ENCODE measurements at regions not wholly inside any gene's neighbourhood (a gene's known extent, or its start where the extent isn't known, plus 50 kb on each side); places are given as distances from the start of the nearest gene placed in this dataset.
"Not testable (repeated sequence)": the region's sequence is repeated elsewhere in the genome, so short reads cannot be mapped to it uniquely, and the experiment has no call there.

DNA sequence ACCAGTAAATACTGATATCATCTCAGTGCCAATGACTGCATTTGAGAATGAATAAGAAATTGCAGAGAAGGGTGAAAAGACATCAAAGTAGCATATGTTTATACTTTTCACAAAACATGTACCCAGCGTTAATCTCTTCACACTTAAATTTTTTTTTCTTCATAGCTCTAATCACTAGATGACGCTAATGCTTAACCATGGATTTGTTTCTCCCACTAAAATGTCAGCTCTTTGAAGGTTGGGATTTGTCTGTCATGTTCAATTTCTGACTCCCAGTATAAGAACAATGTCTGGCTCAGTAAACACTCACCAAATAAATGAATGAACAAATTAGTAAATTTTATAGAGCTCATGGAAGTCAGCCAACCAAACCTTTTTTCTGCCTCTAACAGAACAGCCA lies 78.3 kb upstream of the LMCD1 start:
- no peak for DNase-seq (ENCODE audit: low read depth)

DNA sequence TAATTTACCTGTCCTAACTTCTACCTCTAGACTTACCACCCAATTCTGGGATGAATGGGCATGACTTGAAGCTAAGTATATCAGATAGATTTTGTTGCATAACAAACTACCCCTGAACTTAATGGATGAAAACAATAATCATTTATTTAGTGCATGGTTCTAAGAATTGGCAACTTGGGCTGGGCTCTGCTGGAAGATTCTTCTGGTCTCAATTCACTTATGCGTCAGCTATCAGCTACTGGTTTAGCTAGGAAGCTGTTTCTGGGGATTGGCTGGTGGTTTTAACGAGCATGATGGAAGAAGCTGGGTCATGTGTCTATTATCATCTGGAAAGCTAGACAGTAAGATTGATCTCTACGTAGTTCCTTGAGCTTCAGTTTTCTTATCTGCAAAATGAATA lies 77.3 kb upstream of the LMCD1 start:
- no peak for DNase-seq (ENCODE audit: low read depth)

DNA sequence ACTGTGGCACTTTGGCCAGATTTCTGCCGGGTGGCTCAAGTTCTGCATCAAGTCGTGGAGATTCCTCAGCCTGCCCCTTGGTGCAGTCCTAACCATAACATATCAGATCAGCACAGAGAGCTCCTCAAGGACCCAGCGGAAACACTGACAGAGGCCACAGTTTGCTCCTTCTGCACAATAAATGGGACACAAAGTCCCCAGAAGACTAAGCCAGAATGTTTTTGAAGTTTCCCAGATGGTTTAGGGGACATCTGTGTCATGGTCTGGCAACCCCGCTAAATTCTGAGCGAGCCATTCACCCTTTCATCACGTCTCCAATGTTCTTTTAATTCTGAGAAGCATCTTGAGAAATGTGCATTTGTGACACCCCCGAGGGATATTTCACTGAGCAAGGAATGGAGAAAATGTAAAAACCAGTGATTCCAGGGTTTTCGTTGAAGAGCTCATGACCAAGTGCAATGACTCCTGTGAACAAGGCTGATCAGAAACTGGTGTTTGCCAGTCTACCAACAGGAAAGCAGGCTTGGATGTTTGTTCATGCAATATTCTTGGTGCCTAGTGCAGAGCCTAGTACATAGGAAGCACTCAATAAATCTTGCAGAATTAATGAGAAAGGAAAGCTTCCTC lies 64.8 kb upstream of the LMCD1 start:
- no peak for DNase-seq (ENCODE audit: low read depth)

DNA sequence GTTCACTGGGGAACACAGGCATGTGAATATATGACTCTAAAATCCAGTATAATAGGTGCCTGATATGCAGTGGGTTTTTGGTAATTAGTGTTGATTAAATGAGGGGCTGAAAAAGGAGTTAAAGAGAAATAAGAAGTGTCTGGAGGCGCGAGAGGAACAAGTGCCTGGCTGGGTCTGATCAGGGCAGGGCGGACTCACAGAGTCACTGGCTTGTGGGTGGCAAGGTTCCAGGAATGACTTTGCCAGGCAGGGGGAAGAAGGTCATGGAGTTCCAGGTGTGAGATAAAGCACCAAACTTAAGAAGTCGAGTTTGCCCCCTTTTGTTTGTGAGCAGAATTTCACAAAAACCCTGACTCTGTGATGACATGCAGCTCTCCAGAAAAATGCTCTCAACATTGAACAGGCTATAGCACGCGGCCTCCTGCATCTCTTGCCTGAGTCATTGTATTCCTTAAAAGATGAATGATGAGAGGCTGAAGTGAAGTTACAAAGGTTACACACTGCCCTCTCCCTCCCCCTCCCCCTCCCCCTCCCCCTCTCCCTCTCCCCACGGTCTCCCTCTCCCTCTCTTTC lies 63.0 kb upstream of the LMCD1 start:
- DNase-seq (ENCODE audit: low read depth), result no peak

DNA sequence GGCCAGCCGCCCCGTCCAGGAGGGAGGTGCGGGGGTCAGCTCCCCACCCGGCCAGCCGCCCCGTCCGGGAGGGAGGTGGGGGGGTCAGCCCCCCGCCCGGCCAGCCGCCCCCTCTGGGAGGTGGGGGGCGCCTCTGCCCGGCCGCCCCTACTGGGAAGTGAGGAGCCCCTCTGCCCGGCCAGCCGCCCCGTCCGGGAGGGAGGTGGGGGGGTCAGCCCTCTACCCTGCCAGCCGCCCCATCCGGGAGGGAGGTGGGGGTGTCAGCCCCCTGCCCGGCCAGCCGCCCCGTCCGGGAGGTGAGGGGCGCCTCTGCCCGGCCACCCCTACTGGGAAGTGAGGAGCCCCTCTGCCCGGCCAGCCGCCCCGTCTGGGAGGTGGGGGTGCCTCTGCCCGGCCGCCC lies 61.5 kb upstream of the LMCD1 start:
- DNase-seq (ENCODE audit: low read depth), result not testable (repeated sequence)

DNA sequence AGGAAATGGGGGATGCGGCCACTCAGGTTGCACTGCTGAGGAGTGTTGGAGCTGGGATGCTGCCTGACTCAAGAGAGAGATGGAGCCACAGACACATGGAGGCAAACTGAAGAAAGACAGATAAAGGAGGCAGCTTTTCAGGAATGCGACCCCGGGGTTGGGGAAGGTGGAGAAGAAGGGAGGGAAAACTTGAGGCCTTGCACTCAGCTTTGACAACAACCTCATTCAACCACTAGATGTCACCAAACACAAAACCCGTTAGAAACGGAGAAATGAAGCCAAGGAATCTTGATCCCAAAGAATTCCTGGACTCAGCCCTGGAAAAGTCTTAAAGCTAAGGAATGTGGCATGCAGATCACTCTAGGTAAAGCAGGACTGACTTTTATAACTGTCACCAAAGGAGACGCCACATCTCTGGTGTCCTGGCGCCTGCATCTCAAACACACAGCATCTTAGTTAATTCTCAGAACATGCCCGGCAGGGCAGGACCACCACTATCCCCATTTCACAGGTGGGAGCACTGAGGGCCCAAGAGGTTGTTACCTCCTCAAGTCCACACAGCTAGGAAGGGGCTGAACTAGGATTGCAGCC lies 59.6 kb upstream of the LMCD1 start:
- no peak for DNase-seq (ENCODE audit: low read depth)

DNA sequence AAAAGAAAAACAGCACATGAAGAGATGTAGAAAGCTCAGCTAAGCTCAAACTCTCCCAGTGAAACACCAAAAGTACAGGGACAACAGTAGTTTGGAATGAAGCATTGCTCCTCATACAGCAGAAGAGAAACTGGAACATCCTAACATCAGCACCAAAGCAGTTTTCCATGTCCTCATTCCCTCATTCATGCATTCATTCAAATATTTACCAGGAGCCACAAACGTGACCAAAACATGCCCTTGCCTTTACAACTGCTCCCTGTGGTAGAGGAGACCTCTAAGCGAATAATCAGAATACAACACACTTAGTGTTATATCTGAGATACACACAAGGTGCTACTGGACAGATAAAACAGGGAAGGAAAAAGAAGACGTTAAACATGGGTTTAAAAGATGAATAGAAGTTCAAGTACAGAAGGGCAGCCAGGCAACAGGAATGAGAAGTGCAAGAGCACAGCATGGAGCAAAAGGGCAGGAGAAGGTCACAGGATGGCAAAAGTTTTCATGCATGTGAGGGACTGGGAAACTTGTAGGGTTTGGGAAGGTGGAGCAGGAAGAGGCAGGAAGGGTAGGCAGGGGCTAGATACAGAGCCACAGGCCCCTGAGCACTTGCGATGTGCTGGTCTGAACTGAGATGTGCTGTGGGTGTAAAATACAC lies 58.5 kb upstream of the LMCD1 start:
- no peak for DNase-seq (ENCODE audit: low read depth)

DNA sequence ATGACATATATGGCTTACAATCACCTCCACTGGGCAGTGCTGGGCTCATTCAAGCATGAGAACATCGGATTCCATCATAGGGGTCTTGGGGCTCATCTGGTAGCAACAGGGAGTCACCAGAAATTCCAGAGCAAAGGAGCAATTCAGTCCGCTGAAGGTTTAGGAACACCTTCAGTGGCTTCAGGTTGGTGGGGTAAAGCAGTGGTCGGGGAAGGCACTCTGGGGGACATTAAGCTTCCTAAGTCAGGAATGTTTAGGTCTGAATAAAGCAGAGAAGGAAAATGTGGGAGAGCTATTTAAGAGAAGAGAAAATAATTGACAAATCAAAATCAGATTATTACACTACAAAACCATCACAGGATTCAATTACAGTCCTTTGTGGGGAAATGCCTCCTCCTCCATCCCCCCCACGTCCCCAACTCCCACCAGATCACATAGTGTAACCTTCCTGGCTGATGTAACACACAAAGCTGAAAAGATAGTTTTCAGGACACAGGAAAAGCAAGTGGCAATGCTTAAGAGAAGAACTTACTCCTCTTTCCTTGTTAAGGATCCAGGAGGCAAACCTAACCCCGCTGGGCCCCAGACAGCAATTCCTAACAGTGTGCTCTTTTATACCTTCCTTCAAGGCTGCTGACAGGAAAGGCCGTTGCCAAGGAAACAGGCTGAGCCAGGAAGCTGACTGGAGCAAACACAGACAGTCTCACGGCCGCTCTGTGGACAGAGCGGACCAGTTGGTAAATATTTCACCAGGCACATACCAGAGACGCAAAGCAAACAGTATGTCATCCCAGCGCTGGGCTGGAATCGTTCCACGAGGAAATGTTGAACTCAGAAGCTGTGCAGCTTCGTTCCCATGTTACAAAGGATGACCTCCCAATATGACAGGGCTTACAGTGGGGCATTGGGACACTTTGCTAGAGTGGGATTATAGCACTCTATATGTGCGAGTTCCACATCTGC lies 57.5 kb upstream of the LMCD1 start:
- DNase-seq (ENCODE audit: low read depth), result no peak

DNA sequence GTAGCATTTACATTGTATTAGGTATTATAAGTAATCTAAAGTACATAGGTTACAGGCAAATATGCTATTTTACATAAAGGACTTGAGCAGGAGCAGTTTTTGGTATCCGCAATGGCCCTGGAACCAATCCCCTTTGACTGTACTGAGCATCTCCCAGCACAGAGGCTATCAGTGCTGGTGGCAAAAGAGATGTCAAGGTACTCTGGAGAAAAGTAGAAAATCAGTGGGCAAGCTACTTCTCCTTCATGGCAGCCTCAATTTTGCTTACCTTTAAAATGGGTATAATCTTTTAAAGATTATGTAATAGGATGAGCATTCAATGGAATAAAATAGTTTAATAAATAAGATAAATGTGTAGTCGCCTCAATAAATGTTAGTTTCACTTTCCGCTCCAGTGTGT lies 56.7 kb upstream of the LMCD1 start:
- DNase-seq (ENCODE audit: low read depth), result no peak

DNA sequence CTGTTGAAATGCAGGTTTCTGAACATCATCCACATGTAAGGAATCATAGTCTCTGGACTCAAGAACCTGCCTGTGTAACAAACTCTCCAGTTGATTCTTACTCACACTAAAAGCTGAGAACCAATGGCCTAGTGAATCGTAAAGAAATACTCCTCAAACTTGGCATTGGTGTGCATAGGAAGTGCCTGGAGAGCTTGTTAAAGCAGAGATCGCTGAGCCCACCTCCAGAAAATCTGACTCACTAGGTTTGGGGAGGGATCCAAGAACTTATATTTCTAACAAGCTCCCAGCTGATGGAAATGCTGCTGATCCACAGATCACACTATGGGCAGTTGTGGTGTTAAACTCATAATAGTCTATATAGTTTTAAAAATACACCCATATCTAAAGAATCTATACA lies 55.8 kb upstream of the LMCD1 start:
- DNase-seq (ENCODE audit: low read depth), result no peak

DNA sequence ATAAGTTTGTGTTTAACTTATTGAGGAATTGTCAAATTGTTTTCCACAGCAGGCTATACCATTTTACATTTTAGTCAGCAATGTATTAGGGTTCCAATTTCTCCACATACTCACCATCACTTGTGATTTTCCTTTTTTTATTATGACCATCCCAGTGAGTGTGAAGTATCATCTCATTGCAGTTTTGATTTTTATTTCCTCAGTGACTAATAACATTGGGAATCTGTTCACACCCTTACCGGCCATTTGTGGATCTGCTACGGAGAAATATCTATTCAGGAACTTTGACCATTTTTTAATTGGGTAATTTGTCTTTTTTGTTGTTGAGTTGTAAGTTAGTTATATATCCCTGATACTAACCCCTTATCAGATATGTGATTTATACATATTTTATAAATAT lies 54.8 kb upstream of the LMCD1 start:
- no peak for DNase-seq (ENCODE audit: low read depth)

DNA sequence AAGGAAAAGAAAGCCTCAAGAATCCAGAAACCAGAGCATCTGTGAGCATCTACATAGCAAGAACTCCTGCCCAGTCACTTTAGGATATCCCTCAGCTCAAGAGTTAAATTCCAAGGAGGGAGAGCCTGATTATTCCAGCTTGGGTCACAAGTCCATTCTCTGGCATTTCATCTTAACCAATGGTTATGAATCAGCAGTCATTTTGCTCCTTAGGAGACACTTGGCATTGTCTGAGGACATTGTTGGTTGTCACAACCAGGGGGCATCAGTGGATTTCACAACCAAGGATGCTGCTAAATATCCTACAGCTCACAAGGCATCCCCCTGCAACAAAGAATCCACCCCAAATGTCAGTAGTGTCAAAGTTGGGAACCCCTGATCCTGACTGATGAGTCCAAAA lies 51.0 kb upstream of the LMCD1 start:
- no peak for DNase-seq (ENCODE audit: low read depth)

DNA sequence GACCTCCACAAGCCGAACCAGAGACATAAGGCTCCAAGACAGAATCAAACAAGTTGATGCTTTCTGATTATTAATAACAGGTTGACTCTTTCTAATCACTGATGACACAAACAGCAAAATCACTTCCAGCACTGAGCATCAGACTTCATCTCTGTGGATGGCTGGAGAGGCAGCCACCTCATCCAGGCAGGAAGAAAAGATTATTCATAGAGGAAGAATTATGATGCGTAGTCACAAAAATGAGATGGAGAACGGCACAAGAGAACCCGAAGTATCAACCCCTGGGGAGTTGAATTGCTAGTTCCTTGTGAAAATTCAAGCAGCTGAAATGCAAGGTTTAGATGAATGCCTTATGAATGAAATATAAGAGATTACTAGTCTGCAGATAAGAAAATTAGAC lies 49.9 kb upstream of the LMCD1 start:
- DNase-seq (ENCODE audit: low read depth), result no peak
